Sciatic nerve (tissue), 2 donors: ENCODE measurements at regions not wholly inside any gene's neighbourhood (a gene's known extent, or its start where the extent isn't known, plus 50 kb on each side); places are given as distances from the start of the nearest gene placed in this dataset.

Experiments
- ATAC-seq: fragments of 200-7000 bp; cut with Tn5 transposase; one replicate; pipeline ENCODE4 v1.9.1; 2020; ENCODE audit warnings: mild to moderate bottlenecking, moderate library complexity
- DNase-seq: peaks from one replicate; pipeline ENCODE4 v3.0.0-alpha.2; 2020; ENCODE audit warnings: low spot score
- intact Hi-C: fragments of 100-400 bp; cut with DNase I; formaldehyde crosslinking; loops from one replicate; pipeline ENCODE4 v1.14.2; 2022
- donor health status: DM: no; HTN: no; CAD: no.
- donor health status: DM: no; HTN: no; CAD: no.

DNA sequence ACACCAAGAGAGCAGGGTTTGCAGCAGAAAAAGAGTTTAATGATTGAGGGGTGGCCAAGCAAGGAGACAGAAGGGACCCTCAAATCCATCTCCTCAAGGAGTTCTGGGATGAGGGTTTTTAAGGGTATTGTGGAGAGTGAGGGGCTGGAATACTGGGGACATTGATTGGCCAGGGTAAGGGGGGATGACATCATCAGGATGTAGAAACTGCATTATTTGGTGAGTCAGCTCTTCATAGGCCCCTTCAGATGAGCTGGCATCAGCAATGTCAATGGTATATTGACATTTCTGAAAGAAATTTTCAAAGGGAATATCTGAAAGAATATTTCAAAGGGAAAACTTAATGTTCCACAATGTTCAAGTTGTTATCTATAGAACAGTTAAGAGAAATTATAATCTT lies 168.1 kb upstream of the SNX7 start:
- intact Hi-C loops: no loop called here
- ATAC-seq (no peak), DNase-seq (no peak)

DNA sequence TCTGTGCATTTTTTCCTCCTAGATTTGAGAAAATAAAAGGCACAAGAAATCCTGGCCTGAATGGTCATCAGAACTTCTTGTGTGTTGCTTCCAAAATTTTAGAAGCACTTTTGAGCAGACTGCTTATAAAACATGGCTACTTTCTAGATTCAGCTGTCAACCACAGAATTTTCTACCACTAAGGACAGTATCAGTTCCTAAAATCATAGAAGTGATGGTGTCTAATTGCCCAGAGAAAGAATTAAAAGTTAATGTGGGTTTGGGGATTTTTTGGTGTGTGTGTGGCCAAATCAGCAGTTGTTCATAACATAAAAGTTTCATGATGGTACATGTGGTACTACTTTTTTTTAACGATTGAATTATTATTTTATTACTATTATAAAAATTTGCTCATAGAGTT lies 171.4 kb upstream of the SNX7 start:
- ATAC-seq (no peak), DNase-seq (no peak)
- intact Hi-C loops: no loop called here

DNA sequence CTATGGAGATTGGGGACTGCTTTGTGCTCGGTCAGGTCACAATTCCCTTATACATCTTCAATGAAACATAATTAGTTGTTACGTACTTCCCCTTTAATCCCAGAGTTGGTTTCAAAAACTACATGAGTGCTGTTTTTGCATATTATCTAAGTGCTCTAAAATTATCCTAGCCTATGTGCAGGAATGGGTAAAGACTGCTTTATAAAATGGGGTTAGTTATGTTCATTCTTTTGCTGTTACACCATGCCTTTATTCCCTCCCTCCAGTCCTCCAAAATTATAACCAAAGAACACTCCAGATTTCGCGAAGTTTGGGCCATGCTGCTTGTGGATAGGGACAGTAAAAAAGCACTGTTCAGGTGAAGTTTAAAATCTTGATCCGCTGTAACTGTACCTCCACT lies 173.9 kb upstream of the SNX7 start:
- no peak for DNase-seq
- intact Hi-C loops: no loop called here
- no peak for ATAC-seq

DNA sequence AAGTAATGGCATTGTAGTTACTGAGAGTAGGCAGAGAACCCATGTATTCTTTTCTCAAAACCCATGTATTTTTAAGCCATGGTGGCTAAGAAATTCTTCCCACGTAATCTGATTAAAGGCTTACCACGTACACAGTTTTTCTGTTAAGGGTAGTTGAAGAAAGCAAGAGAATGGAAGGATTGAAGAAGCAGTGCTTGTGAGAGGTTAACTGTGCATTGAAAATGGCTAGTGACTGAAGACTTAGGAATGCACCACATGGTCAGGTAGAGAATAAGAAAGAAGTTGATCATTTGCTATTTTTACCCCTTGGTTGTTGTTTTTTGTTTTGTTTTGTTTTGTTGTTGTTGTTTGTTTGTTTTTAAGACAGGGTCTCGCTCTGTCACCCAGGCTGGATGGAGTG lies 178.9 kb upstream of the SNX7 start:
- DNase-seq: no peak
- no peak for ATAC-seq
- intact Hi-C loops: no loop called here

DNA sequence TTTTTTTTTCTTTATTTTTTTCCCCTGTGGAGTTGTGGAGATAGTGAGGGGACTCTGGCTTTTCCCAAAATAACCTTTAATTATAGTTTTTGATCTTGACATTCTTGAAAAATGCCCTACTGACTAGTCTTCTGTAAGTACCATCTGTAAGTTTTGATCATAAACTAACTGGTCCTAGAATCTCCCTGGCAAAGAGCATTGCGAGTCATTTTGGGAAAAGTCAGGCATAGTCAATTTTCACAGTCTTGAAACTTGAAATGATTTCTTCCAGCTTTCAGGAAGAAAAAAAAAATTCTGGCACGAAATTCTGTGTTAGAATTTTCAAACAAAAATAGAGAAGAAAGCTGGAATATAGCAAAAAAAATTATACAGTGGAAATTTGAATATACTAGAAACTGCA lies 181.2 kb upstream of the SNX7 start:
- ATAC-seq: no peak
- intact Hi-C loops: no loop called here
- DNase-seq: no peak

DNA sequence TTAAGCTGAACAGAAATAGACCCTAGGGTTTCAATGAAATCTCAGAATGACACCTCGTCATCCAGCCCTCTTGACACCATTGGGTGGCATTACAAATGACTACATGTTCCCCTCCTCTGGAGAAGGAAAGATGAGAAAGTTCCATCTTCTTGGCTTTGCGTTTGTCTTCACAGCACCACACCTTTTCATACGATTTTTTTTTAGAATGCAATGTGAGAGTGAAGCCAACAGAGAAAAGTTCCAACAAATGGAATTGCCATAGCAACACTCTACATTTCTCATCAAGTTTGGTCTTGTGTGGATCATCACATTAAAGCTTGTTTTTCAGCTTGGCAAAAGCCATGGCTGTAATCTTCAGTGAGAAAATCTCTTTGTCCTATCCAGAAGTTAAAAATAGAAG lies 183.4 kb upstream of the SNX7 start:
- ATAC-seq: no peak

DNA sequence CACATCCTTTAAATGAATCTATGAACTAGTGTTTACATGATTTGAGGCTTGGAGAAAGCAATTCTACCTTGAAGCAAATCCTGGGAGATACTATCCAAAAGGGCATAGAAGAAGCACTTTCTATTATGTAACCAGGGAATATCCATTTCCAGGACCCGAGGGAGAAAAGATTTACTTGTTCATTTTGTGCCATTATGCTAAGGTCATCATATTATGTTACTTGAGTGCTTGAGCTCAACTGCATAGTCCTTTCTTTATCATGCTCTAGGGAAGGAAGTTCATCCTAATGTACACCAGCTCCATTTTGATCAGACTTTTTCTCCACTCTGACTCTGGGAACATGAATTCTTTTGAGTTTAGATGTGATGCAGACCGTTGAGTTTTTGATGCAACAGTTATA lies 188.6 kb upstream of the SNX7 start:
- DNase-seq (no peak), ATAC-seq (no peak)
- intact Hi-C loops: no loop called here

More for the DNA sequence above, 183.4 kb upstream of the SNX7 start:
- intact Hi-C loops: no loop called here
- no peak for DNase-seq

DNA sequence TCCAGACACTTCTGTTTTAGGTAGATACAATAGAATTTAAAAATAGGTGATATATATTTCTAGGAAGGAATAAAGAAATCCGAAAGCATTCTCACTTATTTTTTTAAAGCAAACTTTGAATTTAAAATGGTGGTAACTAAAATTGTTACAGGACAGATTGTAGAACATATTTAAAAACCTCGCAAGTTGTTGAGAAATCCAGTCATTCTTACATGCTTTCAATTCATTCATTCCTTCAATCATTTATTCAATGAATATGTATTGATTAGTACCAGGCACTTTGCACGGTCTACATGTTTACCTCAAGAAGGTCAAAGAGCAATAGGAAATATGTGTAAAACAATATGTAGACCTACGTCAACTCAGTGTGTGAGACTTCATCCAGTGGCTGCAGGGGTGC lies 189.9 kb upstream of the SNX7 start:
- no peak for DNase-seq
- intact Hi-C loops: no loop called here
- ATAC-seq: no peak

DNA sequence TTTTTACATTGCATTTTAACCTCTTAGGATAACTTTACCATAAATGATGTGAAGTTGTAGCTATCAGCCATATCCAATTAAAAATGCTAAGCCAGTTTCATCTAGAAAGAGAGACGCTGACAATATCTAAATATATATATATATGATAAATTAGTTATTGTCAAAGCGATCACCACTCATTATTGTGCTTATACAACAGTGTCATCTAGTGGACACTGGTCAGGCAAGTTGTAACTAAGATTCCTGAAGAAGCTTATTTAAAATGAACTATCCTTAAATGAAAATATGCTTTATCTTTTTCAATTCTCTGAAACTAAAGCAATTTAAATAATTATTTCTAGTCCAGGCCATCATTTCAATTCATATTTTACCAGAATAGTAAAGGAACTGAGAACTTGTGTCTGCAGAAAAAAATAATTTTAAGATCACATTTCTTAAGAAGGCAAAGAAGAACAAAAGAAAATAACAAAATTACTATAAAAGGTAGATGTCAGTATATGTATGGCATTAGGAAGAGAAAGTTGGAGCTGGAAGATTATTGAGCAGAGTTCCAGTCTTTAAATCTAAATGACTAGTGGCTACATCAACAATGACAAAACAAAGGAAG lies 193.3 kb upstream of the SNX7 start:
- no peak for DNase-seq
- intact Hi-C loops: no loop called here
- no peak for ATAC-seq

DNA sequence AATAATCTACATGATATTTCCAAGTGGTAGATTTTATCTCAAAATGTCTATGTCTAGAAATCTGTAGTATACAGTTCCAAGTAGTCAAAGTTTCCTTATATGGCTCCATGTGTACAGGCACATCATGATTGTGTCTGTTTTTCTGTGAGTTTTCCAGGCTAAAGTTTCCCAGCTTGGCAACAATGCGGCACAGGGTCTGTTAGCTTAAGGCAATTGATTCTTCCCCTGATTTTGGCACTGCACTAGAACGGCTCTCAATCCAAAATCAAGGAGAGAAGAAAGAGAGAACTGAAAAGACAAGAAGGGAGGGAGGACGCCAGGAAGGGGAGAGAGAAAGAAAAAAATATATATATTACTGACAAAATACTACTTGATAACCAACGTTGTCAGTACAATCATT lies 193.9 kb upstream of the SNX7 start:
- intact Hi-C loops: no loop called here
- ATAC-seq: no peak
- DNase-seq: no peak

DNA sequence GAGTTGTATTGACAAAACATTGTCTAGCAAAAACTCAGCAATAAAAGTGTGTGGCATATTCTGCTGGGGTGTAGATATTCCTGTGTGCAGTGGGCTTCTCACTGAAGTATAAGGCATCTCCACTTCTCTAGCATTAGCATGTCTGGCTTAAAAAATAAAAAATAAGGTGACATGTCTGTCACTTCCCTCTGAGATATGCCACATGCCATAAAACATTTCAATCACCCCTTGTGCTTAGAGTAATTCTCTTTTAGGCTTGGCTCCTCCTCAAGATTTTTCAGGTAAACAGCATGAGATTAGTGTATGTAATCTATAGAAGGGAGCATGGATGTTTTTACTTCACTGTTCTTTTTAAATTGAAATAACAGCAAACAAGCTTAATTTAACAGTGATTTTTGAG lies 194.4 kb upstream of the SNX7 start:
- ATAC-seq (no peak), DNase-seq (no peak)
- intact Hi-C loops: no loop called here

DNA sequence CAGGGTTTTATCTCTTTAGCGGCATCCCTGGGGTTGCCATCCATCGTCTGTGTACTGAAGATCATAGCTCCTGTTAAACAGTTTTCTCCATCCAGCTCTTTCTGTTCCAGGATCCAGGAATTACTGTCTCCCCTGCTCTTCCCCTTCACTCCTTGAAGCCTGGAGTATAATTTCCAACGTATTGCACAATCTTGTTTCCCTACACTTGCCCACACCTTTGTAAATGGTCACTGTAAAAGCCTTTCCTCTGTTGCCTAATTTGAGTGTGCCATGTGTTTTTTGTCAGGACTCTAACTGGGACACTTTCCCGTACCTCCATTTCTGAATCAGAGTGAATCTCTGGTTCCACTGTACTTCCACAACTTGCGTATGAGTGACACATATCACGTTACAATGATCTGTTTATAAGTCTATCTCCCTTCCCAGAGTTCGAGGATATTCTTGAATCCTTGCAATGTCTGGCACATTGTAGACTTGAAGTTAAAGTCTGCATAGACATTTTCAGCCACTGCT lies 199.6 kb upstream of the SNX7 start:
- no peak for DNase-seq
- ATAC-seq: no peak
- intact Hi-C loops: no loop called here

DNA sequence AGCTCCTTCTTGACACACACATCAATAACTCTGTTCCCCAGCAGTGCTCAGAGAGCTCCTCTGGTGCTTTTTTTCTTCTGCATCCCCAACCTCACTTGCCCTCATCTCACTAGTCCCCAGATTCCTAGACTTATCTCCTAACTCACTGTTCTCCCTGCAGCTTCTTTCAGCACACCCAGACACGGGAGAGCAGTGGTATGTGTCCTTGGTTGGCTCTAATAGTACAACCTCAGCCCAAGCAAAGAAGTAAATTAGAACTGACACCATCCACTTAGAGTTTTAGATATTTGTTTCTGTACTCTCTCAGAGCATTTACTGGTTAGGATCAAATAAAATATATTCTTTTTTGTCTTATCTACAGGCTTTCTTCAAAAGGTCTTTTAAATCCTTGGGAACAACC lies 201.4 kb upstream of the SNX7 start:
- ATAC-seq: no peak
- no peak for DNase-seq
- intact Hi-C loops: no loop called here

DNA sequence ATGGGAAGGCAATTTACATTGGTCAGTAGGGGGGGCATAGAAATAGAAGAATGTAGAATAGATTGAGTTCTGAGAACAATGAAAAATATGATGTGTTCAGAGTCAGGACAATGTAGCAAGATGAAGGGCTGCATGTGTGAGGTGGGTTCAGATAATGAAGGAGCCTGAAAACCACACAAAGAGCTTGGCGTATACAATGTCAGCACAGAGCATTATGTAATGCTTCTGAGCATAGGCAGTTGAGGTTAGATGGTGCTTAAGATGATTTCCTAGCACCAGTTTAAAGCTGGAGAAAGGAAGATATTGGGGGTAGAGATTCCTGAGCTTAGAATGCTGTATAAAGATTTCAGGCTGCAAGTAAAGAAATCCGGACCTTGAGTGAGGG lies 202.0 kb upstream of the SNX7 start:
- no peak for ATAC-seq
- DNase-seq: no peak
- intact Hi-C loops: no loop called here

DNA sequence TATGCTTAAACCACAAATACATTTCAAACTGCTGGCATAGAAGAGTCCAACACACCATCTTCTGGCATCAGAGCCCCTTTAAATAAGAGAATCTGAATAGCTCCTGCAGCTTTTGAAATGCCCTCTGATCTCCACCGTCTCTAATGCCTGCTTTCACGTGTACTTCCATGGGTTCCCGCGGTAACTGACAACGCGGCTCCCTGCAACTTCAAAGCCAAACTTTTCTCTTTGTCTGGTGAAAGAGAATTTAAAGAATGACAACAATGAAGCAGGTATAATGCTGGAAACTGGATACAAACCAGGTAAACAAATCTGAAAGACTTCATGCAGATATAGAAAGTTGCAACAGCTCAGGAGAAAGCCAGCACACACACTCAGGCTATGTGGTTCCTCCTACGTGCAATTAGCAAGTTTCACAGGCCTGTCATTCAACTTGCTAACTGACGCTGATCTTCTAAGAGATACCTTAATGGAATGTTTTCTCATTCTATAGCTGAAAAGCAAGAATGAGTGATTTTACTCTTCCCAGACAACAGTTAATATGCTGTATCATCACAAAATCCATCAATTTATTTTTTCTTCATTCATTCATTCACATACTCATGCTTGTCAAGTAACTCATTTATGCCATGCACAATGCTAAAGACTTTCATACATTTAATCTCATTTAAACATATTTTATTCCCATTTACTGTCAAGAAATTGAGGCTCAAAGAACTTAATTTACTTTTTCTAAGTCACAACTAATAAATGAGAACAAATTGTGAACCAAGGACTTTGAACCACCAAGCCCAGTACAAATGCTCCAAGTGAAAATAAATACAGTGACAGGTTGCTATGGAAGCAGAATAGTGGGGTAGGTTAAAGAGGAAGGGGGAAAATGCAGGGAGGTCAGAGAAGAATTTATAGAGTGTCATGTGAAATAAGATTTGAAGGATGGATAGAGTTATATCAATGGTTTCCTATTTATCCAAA lies 202.7 kb upstream of the SNX7 start:
- DNase-seq: no peak
- intact Hi-C loops: no loop called here

DNA sequence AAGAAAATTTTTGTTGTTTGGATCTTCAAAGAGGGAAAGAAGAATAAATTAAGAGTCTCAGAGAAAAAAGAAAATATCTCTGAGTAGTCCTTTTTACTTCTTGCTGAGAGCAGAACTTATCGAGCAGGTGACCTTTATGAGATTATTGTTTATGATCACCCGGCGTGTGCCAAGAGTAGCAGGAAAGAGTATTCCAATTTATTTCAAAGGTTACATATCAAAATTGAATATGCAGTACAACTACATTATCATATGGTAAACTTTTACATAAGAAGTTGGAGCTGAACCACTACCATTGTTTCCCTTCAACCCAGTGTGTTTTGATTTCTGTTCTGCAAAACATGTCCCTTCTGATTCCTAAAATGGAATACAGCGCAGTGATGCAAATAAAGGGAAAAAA lies 204.3 kb upstream of the SNX7 start:
- intact Hi-C loops: no loop called here
- no peak for DNase-seq
- ATAC-seq: no peak

More for the DNA sequence above, 202.7 kb upstream of the SNX7 start:
- no peak for ATAC-seq

DNA sequence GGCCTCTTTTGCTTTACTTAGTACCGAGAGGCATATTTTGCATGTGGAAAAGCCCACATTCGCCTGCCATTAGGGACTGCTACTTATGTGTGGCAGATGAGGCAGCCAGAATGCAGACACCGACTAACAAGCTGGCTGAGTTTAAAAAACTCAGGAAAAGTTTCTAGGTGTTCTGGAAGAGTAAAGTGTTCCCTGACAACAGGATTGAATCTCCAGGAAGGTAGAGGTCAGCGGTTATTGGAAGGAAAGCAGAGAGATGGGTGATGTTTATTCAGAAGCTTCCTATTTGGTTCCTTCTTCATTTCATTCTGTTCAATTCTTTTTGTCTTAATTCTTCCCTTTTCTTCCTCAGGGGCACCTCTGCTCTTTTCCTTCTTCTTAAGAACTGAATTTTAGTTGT lies 206.9 kb upstream of the SNX7 start:
- DNase-seq: no peak
- intact Hi-C loops: no loop called here
- ATAC-seq: no peak

DNA sequence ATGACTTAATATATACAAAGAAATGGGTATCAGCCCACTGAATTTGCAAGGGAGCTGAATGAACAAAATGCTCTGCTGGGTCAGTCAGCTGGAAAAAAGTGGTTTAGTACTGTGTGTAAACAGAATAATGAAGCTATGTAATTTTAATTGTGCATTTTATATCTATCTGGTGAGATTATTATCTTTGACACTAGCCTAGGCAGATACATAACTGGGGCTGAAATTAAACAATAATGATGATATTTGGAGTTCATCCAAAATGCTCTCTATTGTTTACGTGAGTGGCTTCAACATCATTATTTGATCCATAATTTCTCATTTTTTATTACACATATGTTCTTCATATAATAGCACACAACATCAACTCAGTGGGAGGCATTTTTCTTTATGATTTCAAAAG lies 208.5 kb upstream of the SNX7 start:
- ATAC-seq: no peak
- no peak for DNase-seq
- intact Hi-C loops: no loop called here

DNA sequence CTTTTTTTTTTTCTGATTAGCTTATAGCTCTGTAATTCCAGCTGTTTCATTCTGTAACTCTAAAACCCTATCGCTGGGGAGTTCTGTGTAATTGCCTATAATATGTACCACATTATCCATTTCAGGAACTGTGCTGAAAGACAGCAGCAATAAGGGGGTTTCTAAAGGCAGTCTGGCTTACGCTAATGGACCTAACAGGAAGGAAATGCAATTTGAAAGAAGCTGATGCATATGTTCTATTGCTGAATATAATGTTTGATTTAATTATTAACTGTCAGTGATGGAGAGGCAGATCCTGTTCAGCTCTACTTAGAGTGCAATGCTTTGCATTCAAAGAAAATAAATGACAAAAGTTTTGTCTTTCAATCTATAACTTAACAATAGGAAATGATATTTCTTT lies 209.4 kb upstream of the SNX7 start:
- DNase-seq (no peak), ATAC-seq (no peak)
- intact Hi-C loops: no loop called here

DNA sequence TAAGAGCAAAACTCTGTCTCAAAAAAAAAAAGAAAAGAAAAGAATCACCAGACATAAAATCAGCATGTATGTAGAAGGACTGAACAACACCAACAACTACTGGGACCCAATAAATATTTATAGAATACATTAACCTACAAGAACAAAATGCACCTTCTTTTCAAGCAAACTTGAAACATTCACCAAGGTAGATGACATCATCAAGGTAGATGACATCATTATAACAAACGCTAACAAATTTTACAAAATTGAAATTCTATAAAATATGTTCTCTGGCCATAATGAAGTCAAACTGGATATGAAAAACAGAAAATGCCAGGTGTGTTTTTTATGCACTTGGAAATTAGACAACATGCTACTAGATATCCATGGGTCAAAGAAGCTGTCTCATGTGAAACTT lies 220.2 kb upstream of the SNX7 start:
- ATAC-seq: no peak
- intact Hi-C loops: no loop called here
- no peak for DNase-seq

DNA sequence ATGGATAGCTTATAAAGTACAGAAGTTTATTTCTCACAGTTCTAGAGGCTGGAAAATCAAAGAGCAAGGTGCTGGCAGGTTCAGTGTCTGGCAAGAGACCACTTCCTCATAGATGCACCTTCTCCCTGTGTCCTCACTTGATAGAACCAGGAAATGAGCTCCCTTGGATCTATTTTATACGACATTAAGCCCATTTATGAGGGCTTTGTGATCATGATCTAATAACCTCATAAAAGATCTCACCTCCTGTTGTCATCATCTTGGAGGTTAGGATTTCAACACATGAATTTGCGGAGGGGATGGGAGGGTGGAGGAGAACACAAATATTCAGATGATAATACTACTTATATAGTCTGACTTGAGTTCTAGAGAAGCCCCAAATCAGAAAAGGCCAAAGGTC lies 222.1 kb upstream of the SNX7 start:
- ATAC-seq: no peak
- intact Hi-C loops: no loop called here
- no peak for DNase-seq
